DND-41 (cell line): ENCODE measurements at regions not wholly inside any gene's neighbourhood (a gene's known extent, or its start where the extent isn't known, plus 50 kb on each side); places are given as distances from the start of the nearest gene placed in this dataset.

Experiments used
- EZH2 ChIP-seq: IDR thresholded peaks from 3 replicates; pipeline ENCODE4 v1.6.1; 2012; ENCODE audit warnings: borderline replicate concordance, low read depth, mild to moderate bottlenecking, moderate library complexity, low read length, inconsistent platforms; ENCODE audit not compliant: severe bottlenecking
- TF ChIP-seq, protein P1 (sequence below): IDR thresholded peaks from 2 replicates; pipeline ENCODE4 v1.5.1; 2012; ENCODE audit warnings: borderline replicate concordance, low read length, moderate library complexity, mild to moderate bottlenecking; ENCODE audit not compliant: poor library complexity, severe bottlenecking; ENCODE audit errors: extremely low read depth

GRCh38 chr20:59470521-59470920 is 133.8 kb upstream of the PHACTR3 start:
- no peak for TF ChIP-seq EZH2
- TF ChIP-seq, protein P1, sequence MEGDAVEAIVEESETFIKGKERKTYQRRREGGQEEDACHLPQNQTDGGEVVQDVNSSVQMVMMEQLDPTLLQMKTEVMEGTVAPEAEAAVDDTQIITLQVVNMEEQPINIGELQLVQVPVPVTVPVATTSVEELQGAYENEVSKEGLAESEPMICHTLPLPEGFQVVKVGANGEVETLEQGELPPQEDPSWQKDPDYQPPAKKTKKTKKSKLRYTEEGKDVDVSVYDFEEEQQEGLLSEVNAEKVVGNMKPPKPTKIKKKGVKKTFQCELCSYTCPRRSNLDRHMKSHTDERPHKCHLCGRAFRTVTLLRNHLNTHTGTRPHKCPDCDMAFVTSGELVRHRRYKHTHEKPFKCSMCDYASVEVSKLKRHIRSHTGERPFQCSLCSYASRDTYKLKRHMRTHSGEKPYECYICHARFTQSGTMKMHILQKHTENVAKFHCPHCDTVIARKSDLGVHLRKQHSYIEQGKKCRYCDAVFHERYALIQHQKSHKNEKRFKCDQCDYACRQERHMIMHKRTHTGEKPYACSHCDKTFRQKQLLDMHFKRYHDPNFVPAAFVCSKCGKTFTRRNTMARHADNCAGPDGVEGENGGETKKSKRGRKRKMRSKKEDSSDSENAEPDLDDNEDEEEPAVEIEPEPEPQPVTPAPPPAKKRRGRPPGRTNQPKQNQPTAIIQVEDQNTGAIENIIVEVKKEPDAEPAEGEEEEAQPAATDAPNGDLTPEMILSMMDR: no peak
